ENCODE measurements at regions not wholly inside any gene's neighbourhood (a gene's known extent, or its start where the extent isn't known, plus 50 kb on each side); places are given as distances from the start of the nearest gene placed in this dataset.

GRCh38 chr1:215471463-215471862 is 95.6 kb upstream of the KCTD3 start:
- H3K23ac ChIP-seq (ENCODE audit: low read depth, low read length): no peak overlapping the region
- H3K79me1 ChIP-seq (ENCODE audit: low read depth in 1 of 2, low read length in 2 of 2): no peaks in the 10 kb centered on the region
- H3K4me1 ChIP-seq (ENCODE audit: control insufficient read depth, insufficient read depth, low read length): peaks cover 5% of the 10 kb centered on the region
- WGBS, 2 experiments (ENCODE audit: extremely low coverage in 2 of 2, insufficient read length in 1 of 2): no CpG with 5 or more reads among the region's 2 CpGs
- no peak overlapping the region for H3K27ac ChIP-seq (ENCODE audit: insufficient read depth, low read length)
- H2AFZ ChIP-seq (replicated peaks; ENCODE audit: low read length, poor library complexity): no peak overlapping the region
- no peaks in the 10 kb centered on the region for H3K27me3 ChIP-seq (ENCODE audit: control insufficient read depth, insufficient read depth, low read length)
- H3K4ac ChIP-seq (ENCODE audit: low read depth, low read length): no peak overlapping the region
- H2BK5ac ChIP-seq (ENCODE audit: low read depth, low read length, poor library complexity, severe bottlenecking): no peak overlapping the region
- H2BK120ac ChIP-seq (ENCODE audit: low read depth, low read length): no peak overlapping the region
- dilution Hi-C loops (cut with HindIII; ENCODE audit: low sequenced_read_pairs, unreplicated experiment): no loop called here
- H3K36me3 ChIP-seq (ENCODE audit: control insufficient read depth, insufficient read depth, low read length): no peaks in the 10 kb centered on the region
- no peak overlapping the region for H2AK9ac ChIP-seq (replicated peaks; ENCODE audit: low read depth, low read length, poor library complexity)
- TF ChIP-seq RAD21 (IDR thresholded peaks at IDR 0.05; ENCODE audit: low read length) (no peak), RCOR1 (IDR thresholded peaks at IDR 0.05; ENCODE audit: insufficient replicate concordance, low read length) (no peak), ELK1 (IDR thresholded peaks at IDR 0.05; ENCODE audit: borderline replicate concordance, low read depth, low read length) (no peak), POLR2A (IDR thresholded peaks at IDR 0.05; ENCODE audit: low read depth, low read length) (no peak), MAZ (IDR thresholded peaks at IDR 0.05; ENCODE audit: borderline replicate concordance, low read depth, low read length) (no peak), RFX5 (IDR thresholded peaks at IDR 0.05; ENCODE audit: low read depth, low read length) (no peak), SMC3 (IDR thresholded peaks at IDR 0.05; ENCODE audit: low read depth, low read length) (no peak), CTCF (conservative IDR thresholded peaks at IDR 0.05; ENCODE audit: low read depth, low read length) (no peak), CEBPB (IDR thresholded peaks at IDR 0.05; ENCODE audit: low read depth, low read length) (no peak), NFE2L2 (IDR thresholded peaks at IDR 0.05; ENCODE audit: low read depth, low read length) (no peak), CHD1 (IDR thresholded peaks at IDR 0.05; ENCODE audit: low read depth, low read length) (no peak), MAFK (IDR thresholded peaks at IDR 0.05; ENCODE audit: low read depth, low read length) (no peak), MXI1 (IDR thresholded peaks at IDR 0.05; ENCODE audit: borderline replicate concordance, low read depth, low read length) (no peak), BHLHE40 (IDR thresholded peaks at IDR 0.05; ENCODE audit: low read depth, low read length) (no peak), FOS (IDR thresholded peaks at IDR 0.05; ENCODE audit: low read depth, low read length) (no peak)
- TF ChIP-seq, protein P1, sequence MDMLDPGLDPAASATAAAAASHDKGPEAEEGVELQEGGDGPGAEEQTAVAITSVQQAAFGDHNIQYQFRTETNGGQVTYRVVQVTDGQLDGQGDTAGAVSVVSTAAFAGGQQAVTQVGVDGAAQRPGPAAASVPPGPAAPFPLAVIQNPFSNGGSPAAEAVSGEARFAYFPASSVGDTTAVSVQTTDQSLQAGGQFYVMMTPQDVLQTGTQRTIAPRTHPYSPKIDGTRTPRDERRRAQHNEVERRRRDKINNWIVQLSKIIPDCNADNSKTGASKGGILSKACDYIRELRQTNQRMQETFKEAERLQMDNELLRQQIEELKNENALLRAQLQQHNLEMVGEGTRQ (IDR thresholded peaks at IDR 0.05; ENCODE audit: low read depth, low read length): no peak
- no peak overlapping the region for H4K5ac ChIP-seq (ENCODE audit: low read depth, low read length)
- H3K4me3 ChIP-seq (ENCODE audit: insufficient read depth, low read depth, low read length): no peak overlapping the region
- H2BK20ac ChIP-seq (ENCODE audit: low read depth, low read length): no peak overlapping the region
- no peak overlapping the region for H4K8ac ChIP-seq (ENCODE audit: low read depth in 2 of 2, low read length in 2 of 2)
- intact Hi-C loops (cut with micrococcal nuclease): no loop called here
- no peak overlapping the region for H3K9ac ChIP-seq (ENCODE audit: low read depth, low read length)
- no TSS peak for BruUV-seq (replicated peaks)
- no peaks in the 10 kb centered on the region for H4K20me1 ChIP-seq (ENCODE audit: insufficient read depth, low read length)
- no peak overlapping the region for H2AK5ac ChIP-seq (ENCODE audit: low read depth, low read length)
- H3K9me1 ChIP-seq (ENCODE audit: insufficient read depth, low read length): no peaks in the 10 kb centered on the region
- no peak overlapping the region for H4K91ac ChIP-seq (ENCODE audit: insufficient read depth, low read depth, low read length)
- H3K14ac ChIP-seq (replicated peaks; ENCODE audit: low read depth, low read length): no peak overlapping the region
- no peak for DNase-seq
- ChIA-PET CTCF (no interaction called here), POLR2A (ENCODE audit: unreplicated experiment) (no interaction called here)
- H3K4me2 ChIP-seq (ENCODE audit: low read depth, low read length): no peak overlapping the region
- no peak overlapping the region for H2BK15ac ChIP-seq (ENCODE audit: low read depth, low read length)
- H3K18ac ChIP-seq (ENCODE audit: low read depth, low read length): no peak overlapping the region
- in situ Hi-C loops (cut with MboI; ENCODE audit: low sequenced_read_pairs): no loop called here
- no peak overlapping the region for H3K56ac ChIP-seq (ENCODE audit: extremely low read depth, insufficient read depth, low read length)
- H3K9me3 ChIP-seq (ENCODE audit: control insufficient read depth, insufficient read depth, low read length): no peaks in the 10 kb centered on the region
- ATAC-seq (ENCODE audit: low read depth): no peak

Data from IMR-90 (cell line).